Activated CD4-positive, alpha-beta T cell treated with anti-CD3 and anti-CD28 coated beads for 24 hours (primary cell): ENCODE measurements at regions not wholly inside any gene's neighbourhood (a gene's known extent, or its start where the extent isn't known, plus 50 kb on each side); places are given as distances from the start of the nearest gene placed in this dataset.
A peak's percentile ranks its signal among the peaks of the same experiment; 100 is the strongest.

ENCODE experiments used
- DNase-seq, 2 donors: peaks; one replicate each; pipeline ENCODE4 v3.0.0-alpha.2; 2020; ENCODE audit warnings: low read depth in 2 of 2

- no peak for DNase-seq
Measured at GRCh38 chr10:78643513-78643912, 425.3 kb upstream of the ZMIZ1 start.

GRCh38 chr10:78644550-78644949 is 424.2 kb upstream of the ZMIZ1 start:
- no peak for DNase-seq

GRCh38 chr10:78645169-78645686 is 423.5 kb upstream of the ZMIZ1 start:
- DNase-seq, result no peak

GRCh38 chr10:78645975-78646374 is 422.8 kb upstream of the ZMIZ1 start:
- no peak for DNase-seq

GRCh38 chr10:78648256-78648860 is 420.4 kb upstream of the ZMIZ1 start:
- DNase-seq, result no peak

GRCh38 chr10:78649429-78649828 is 419.3 kb upstream of the ZMIZ1 start:
- DNase-seq, result no peak

GRCh38 chr10:78650122-78650521 is 418.6 kb upstream of the ZMIZ1 start:
- DNase-seq, result no peak

GRCh38 chr10:78651287-78651686 is 417.5 kb upstream of the ZMIZ1 start:
- no peak for DNase-seq

GRCh38 chr10:78653555-78653954 is 415.2 kb upstream of the ZMIZ1 start:
- no peak for DNase-seq

GRCh38 chr10:78654047-78654590 is 414.6 kb upstream of the ZMIZ1 start:
- DNase-seq, result no peak

GRCh38 chr10:78655979-78656378 is 412.8 kb upstream of the ZMIZ1 start:
- DNase-seq, result no peak

- no peak for DNase-seq
Measured at GRCh38 chr10:78656417-78657162, 412.2 kb upstream of the ZMIZ1 start.

- DNase-seq, result peak; percentile 36 to 66
Measured at GRCh38 chr10:78657163-78657861, 411.5 kb upstream of the ZMIZ1 start.

GRCh38 chr10:78657862-78658165 is 411.0 kb upstream of the ZMIZ1 start:
- no peak for DNase-seq

GRCh38 chr10:78658645-78659597 is 409.8 kb upstream of the ZMIZ1 start:
- DNase-seq, result no peak

GRCh38 chr10:78659598-78659967 is 409.2 kb upstream of the ZMIZ1 start:
- no peak for DNase-seq

- DNase-seq, result no peak
Measured at GRCh38 chr10:78660446-78661106, 408.2 kb upstream of the ZMIZ1 start.

- no peak for DNase-seq
Measured at GRCh38 chr10:78663721-78664120, 405.0 kb upstream of the ZMIZ1 start.

- peak in 1 of 2 donors; percentile 2 for DNase-seq
Measured at GRCh38 chr10:78664929-78665553, 403.7 kb upstream of the ZMIZ1 start.

GRCh38 chr10:78672918-78673317 is 395.8 kb upstream of the ZMIZ1 start:
- DNase-seq, result no peak
